Breast epithelium (tissue), 4 donors: ENCODE measurements at regions not wholly inside any gene's neighbourhood (a gene's known extent, or its start where the extent isn't known, plus 50 kb on each side); places are given as distances from the start of the nearest gene placed in this dataset.

Source experiments
- DNase-seq, 2 donors: peaks; one replicate each; pipeline ENCODE4 v3.0.0-alpha.2; 2019; ENCODE audit warnings: low spot score in 2 of 2
- H3K27ac ChIP-seq, 2 donors: fragments of 200-600 bp; sonication (generic) in 1 of 2; one replicate each; pipeline ENCODE4 v1.5.1; 2016 to 2019; ENCODE audit warnings: mild to moderate bottlenecking in 1 of 2
- H3K27me3 ChIP-seq, 2 donors: fragments of 200-600 bp; sonication (generic) in 1 of 2; one replicate each; pipeline versions ENCODE4 v1.5.1 to v1.6.0; 2017 to 2019; ENCODE audit warnings: control low read depth in 1 of 2, mild to moderate bottlenecking in 1 of 2
- H3K36me3 ChIP-seq: fragments of 200-600 bp; one replicate; pipeline ENCODE4 v1.5.1; 2019
- H3K4me1 ChIP-seq, 2 donors: fragments of 200-600 bp; sonication (generic); one replicate each; pipeline ENCODE4 v1.5.1; 2016 to 2019; ENCODE audit warnings: control low read depth in 1 of 2
- H3K4me3 ChIP-seq, 3 donors: fragments of 200-600 bp; sonication (generic); 1 replicate in 2 of 3; 2 replicates in 1 of 3; pipeline ENCODE4 v1.5.1; 2016 to 2019; ENCODE audit warnings: mild to moderate bottlenecking in 3 of 3, moderate library complexity in 2 of 3
- H3K9me3 ChIP-seq, 2 donors: fragments of 200-600 bp; sonication (generic) in 1 of 2; one replicate each; pipeline ENCODE4 v1.5.1; 2016 to 2019; ENCODE audit warnings: control low read depth in 1 of 2
- CTCF ChIP-seq, 3 donors: fragments of 450-650 bp; IDR thresholded peaks; one replicate each; pipeline ENCODE4 v1.5.1; 2016 to 2017; ENCODE audit warnings: antibody characterized with exemption in 3 of 3, mild to moderate bottlenecking in 3 of 3, moderate library complexity in 3 of 3
- POLR2A ChIP-seq: fragments of 450-650 bp; IDR thresholded peaks from one replicate; pipeline ENCODE4 v1.6.1; 2016; ENCODE audit warnings: antibody characterized with exemption, mild to moderate bottlenecking, moderate library complexity
- POLR2AphosphoS5 ChIP-seq, 3 donors: sonication (generic); formaldehyde crosslinking; IDR thresholded peaks; one replicate each; pipeline ENCODE4 v1.6.1; 2017; ENCODE audit warnings: antibody characterized with exemption in 3 of 3
- intact Hi-C: fragments of 100-400 bp; cut with DNase I; formaldehyde crosslinking; loops from one replicate; pipeline ENCODE4 v1.15.1; 2023; ENCODE audit warnings: low total_unique reads

- intact Hi-C loops: no loop called here
- Histone ChIP-seq H3K27ac (no peak overlapping the region), H3K4me1 (no peaks in the 10 kb centered on the region), H3K27me3 (no peaks in the 10 kb centered on the region), H3K4me3 (no peak overlapping the region), H3K36me3 (no peaks in the 10 kb centered on the region), H3K9me3 (no peaks in the 10 kb centered on the region)
- no peak for DNase-seq
- TF ChIP-seq POLR2A: no peak
- no peak for TF ChIP-seq POLR2AphosphoS5 (IDR thresholded peaks at IDR 0.05)
- no peak for TF ChIP-seq CTCF (IDR thresholded peaks at IDR 0.05)
Observed at GRCh38 chr22:27535452-27535851, 266.1 kb downstream of the MN1 start.

GRCh38 chr22:27537501-27537900, 264.1 kb downstream of the MN1 start:
- Histone ChIP-seq H3K27ac (no peak overlapping the region), H3K4me3 (no peak overlapping the region), H3K9me3 (no peaks in the 10 kb centered on the region), H3K36me3 (no peaks in the 10 kb centered on the region), H3K27me3 (no peaks in the 10 kb centered on the region), H3K4me1 (no peaks in the 10 kb centered on the region)
- TF ChIP-seq CTCF (IDR thresholded peaks at IDR 0.05) (no peak), POLR2A (no peak), POLR2AphosphoS5 (IDR thresholded peaks at IDR 0.05) (no peak)
- intact Hi-C loops: no loop called here
- no peak for DNase-seq

- Histone ChIP-seq H3K27me3 (peaks cover 0 to 2% of the 10 kb centered on the region in 2 donors), H3K27ac (no peak overlapping the region), H3K36me3 (no peaks in the 10 kb centered on the region), H3K4me1 (no peaks in the 10 kb centered on the region), H3K9me3 (no peaks in the 10 kb centered on the region), H3K4me3 (no peak overlapping the region)
- TF ChIP-seq POLR2AphosphoS5 (IDR thresholded peaks at IDR 0.05): no peak
- no peak for TF ChIP-seq POLR2A
- TF ChIP-seq CTCF (IDR thresholded peaks at IDR 0.05): no peak
- no peak for DNase-seq
- intact Hi-C loops: no loop called here
Observed at GRCh38 chr22:27538666-27539065, 262.9 kb downstream of the MN1 start.

GRCh38 chr22:27540247-27540646, 261.3 kb downstream of the MN1 start:
- Histone ChIP-seq H3K9me3 (no peaks in the 10 kb centered on the region), H3K4me1 (no peaks in the 10 kb centered on the region), H3K4me3 (no peak overlapping the region), H3K27me3 (peaks cover 0 to 6% of the 10 kb centered on the region in 2 donors), H3K36me3 (no peaks in the 10 kb centered on the region), H3K27ac (no peak overlapping the region)
- TF ChIP-seq POLR2A (no peak), POLR2AphosphoS5 (IDR thresholded peaks at IDR 0.05) (no peak), CTCF (IDR thresholded peaks at IDR 0.05) (no peak)
- DNase-seq: no peak
- intact Hi-C loops: no loop called here

DNA sequence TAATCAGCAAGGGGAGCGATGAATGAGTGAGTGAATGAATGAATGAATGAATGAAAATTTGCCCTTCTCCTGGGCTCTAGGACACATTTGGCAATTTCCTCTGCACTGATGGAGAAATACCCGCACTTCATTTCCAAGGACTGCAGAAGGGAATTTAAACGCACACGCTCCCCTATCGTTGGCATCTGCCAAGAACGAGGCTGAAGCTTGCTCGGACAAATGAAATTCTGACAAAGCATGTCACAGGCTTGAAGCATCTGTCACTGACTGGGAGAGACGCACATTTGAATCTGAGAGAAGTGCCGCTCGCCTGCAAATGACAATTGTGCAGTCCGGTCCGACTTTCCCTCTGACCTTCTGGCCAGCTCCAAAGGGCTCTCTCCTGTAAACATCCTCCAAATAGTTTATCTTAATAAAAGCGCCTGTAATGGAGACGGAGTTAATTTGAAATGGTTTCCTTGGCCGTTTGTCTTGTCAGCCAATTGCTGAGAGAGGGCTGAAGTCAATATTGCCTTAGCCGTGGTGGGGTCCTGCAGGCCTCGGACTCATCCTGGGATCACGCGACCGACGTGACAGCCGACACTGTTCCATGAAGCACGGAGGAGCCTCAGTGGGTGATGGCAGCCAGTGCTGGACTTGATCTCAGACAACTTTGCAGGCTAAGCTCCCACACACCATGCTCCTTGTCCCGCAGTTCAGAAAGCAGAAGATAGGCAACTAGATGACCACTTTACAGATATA, 260.7 kb downstream of the MN1 start:
- no peak for DNase-seq
- no peak overlapping the region for H3K27ac ChIP-seq
- intact Hi-C loops: no loop called here
- no peaks in the 10 kb centered on the region for H3K36me3 ChIP-seq
- H3K9me3 ChIP-seq: no peaks in the 10 kb centered on the region
- TF ChIP-seq CTCF (IDR thresholded peaks at IDR 0.05) (no peak), POLR2AphosphoS5 (IDR thresholded peaks at IDR 0.05) (no peak), POLR2A (no peak)
- no peak overlapping the region for H3K4me3 ChIP-seq
- H3K4me1 ChIP-seq: no peaks in the 10 kb centered on the region
- peaks cover 0 to 6% of the 10 kb centered on the region in 2 donors for H3K27me3 ChIP-seq
